ENCODE measurements at regions not wholly inside any gene's neighbourhood (a gene's known extent, or its start where the extent isn't known, plus 50 kb on each side); places are given as distances from the start of the nearest gene placed in this dataset.

DNA sequence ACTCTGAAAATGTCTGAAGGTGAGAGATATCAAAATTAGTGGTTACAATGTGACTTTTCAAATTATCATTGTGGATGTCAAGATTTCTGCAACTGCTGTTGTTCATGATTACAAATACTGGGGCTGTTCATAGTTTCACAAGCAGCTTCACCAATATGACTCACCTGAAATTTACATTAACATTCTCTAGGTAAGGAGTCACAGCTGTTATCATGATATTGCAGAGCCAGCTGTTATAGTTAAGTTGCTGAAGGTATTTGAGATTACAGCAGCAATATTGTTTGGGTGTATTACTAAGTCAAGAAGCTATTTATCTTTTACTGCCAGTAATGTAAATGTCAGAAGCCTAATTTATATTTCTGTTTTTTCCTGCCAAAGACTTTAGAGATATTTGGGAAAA, 140.0 kb downstream of the MC4R start (continued):
- TF ChIP-seq SUZ12 (IDR thresholded peaks at IDR 0.05; ENCODE audit: unreplicated experiment) = no peak

DNA sequence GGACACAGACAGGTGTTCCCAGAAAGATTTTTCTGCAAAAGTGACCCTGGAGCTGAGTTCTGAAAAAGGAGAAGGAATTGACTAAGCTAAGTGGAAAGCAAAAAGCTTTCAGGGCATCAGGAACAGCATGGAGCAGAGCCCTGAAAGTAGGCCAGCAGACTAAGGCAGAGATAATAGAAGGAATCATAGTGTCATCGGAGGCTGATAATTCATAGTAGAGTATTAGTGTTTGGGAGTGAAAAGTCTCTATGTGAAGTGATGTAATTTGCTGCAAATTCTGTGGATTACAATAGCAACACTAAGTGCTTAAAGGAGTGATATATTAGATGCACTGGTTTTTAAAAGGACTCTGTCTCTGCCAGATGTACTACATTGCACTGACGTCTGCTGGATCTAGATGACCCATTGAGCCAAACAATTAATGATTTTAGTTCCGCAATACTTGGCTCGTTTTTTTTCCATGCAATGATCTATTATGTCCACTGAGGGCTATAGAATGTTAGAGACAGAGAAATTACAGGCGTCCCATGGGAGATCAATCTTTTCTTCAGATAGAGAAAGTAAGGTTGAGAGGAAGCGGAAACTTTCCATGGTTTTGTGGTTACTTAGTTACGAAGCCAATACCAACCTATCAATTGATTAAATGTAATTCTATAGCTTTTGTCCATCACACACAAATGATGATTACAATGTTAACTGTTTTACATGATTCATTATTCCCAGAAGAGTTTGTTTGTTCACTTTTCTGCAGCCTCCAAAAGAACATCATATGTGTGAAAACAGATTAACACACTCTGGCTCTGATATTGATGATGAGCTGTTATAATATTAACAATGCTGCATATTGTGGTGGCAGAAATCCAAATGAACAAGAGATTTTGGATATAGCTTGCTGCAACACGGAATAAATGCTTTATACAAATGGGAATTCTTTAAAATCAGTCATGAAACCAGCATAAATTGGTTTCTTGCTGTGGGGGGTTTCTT, 143.7 kb downstream of the MC4R start:
- Histone ChIP-seq H3K27ac (ENCODE audit: control insufficient read depth, insufficient read depth) (no peak overlapping the region), H3K9me3 (replicated peaks; ENCODE audit: control insufficient read depth, insufficient read depth, low read length) (no peaks in the 10 kb centered on the region; the same call in 2 of the 3 replicates), H3K79me2 (ENCODE audit: control insufficient read depth, insufficient read depth, low read length) (no peaks in the 10 kb centered on the region), H4K20me1 (ENCODE audit: control insufficient read depth, insufficient read depth) (no peaks in the 10 kb centered on the region; the same call in 1 of the 2 replicates), H2AFZ (ENCODE audit: control insufficient read depth, low read depth, low read length) (no peak overlapping the region), H3K9ac (ENCODE audit: control insufficient read depth, insufficient read depth, low read length) (no peak overlapping the region), H3K4me2 (ENCODE audit: control insufficient read depth, insufficient read depth) (no peak overlapping the region), H3K4me3 (no peak overlapping the region), H3K27me3 (replicated peaks in 1 of 2; ENCODE audit: control insufficient read depth in 2 of 2, insufficient read depth in 2 of 2, low read length in 1 of 2) (peaks cover 0 to 2% of the 10 kb centered on the region in 2 experiments; a peak in 1 of 4 replicates), H3K4me1 (ENCODE audit: control insufficient read depth, insufficient read depth, low read length) (no peaks in the 10 kb centered on the region), H3K36me3 (ENCODE audit: control insufficient read depth in 2 of 2, insufficient read depth in 2 of 2, low read length in 1 of 2) (no peaks in the 10 kb centered on the region)
- POLR2A ChIA-PET = no interaction called here
- TF ChIP-seq ZBED1 (IDR thresholded peaks at IDR 0.05; ENCODE audit: borderline replicate concordance) (no peak), NFIC (IDR thresholded peaks at IDR 0.05; ENCODE audit: low read depth, low read length) (no peak), HCFC1 (IDR thresholded peaks at IDR 0.05; ENCODE audit: low read length) (no peak), ZNF207 (IDR thresholded peaks at IDR 0.05; ENCODE audit: borderline replicate concordance) (no peak), RCOR1 (conservative IDR thresholded peaks at IDR 0.05; ENCODE audit: low read depth, low read length) (no peak), TCF12 (IDR thresholded peaks at IDR 0.05; ENCODE audit: low read depth, low read length) (no peak), NFXL1 (IDR thresholded peaks at IDR 0.05; ENCODE audit: borderline replicate concordance) (no peak), POLR2AphosphoS5 (IDR thresholded peaks at IDR 0.05; ENCODE audit: low read length) (no peak), CBX3 (IDR thresholded peaks at IDR 0.05; ENCODE audit: borderline replicate concordance, low read depth) (no peak)
- TF ChIP-seq, protein P1, sequence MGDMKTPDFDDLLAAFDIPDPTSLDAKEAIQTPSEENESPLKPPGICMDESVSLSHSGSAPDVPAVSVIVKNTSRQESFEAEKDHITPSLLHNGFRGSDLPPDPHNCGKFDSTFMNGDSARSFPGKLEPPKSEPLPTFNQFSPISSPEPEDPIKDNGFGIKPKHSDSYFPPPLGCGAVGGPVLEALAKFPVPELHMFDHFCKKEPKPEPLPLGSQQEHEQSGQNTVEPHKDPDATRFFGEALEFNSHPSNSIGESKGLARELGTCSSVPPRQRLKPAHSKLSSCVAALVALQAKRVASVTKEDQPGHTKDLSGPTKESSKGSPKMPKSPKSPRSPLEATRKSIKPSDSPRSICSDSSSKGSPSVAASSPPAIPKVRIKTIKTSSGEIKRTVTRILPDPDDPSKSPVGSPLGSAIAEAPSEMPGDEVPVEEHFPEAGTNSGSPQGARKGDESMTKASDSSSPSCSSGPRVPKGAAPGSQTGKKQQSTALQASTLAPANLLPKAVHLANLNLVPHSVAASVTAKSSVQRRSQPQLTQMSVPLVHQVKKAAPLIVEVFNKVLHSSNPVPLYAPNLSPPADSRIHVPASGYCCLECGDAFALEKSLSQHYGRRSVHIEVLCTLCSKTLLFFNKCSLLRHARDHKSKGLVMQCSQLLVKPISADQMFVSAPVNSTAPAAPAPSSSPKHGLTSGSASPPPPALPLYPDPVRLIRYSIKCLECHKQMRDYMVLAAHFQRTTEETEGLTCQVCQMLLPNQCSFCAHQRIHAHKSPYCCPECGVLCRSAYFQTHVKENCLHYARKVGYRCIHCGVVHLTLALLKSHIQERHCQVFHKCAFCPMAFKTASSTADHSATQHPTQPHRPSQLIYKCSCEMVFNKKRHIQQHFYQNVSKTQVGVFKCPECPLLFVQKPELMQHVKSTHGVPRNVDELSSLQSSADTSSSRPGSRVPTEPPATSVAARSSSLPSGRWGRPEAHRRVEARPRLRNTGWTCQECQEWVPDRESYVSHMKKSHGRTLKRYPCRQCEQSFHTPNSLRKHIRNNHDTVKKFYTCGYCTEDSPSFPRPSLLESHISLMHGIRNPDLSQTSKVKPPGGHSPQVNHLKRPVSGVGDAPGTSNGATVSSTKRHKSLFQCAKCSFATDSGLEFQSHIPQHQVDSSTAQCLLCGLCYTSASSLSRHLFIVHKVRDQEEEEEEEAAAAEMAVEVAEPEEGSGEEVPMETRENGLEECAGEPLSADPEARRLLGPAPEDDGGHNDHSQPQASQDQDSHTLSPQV (IDR thresholded peaks at IDR 0.05) = no peak
- 18% methylated on average over 8 of the region's 8 CpGs for WGBS (ENCODE audit: insufficient coverage, insufficient replicate concordance, low lambda C conversion rate, missing lambda C conversion rate)
- intact Hi-C loops (cut with micrococcal nuclease; ENCODE audit: unreplicated experiment) (no loop called here), in situ Hi-C loops (cut with MboI) (no loop called here)
- CTCF ChIA-PET = interaction anchor here (1.0 kb wide), 1 partner anchor 161 kb away, joined by 3 read pairs; no protein-coding TSS in a partner anchor
- SMC1A ChIA-PET (ENCODE audit: uncharacterized antibody, unreplicated experiment) = interaction anchor here (0.8 kb wide), 1 partner anchor 13 kb away, joined by 3 read pairs; no protein-coding TSS in a partner anchor
- DNase-seq (ENCODE audit: low read depth, low spot score) = no peak
- RAD21 ChIA-PET (ENCODE audit: unreplicated experiment) = no interaction called here
- BruUV-seq (replicated peaks) = no TSS peak
- FAIRE-seq = no peak
- ATAC-seq = no peak

Data from GM12878 (cell line).